ENCODE measurements at regions not wholly inside any gene's neighbourhood (a gene's known extent, or its start where the extent isn't known, plus 50 kb on each side); places are given as distances from the start of the nearest gene placed in this dataset.

DNA sequence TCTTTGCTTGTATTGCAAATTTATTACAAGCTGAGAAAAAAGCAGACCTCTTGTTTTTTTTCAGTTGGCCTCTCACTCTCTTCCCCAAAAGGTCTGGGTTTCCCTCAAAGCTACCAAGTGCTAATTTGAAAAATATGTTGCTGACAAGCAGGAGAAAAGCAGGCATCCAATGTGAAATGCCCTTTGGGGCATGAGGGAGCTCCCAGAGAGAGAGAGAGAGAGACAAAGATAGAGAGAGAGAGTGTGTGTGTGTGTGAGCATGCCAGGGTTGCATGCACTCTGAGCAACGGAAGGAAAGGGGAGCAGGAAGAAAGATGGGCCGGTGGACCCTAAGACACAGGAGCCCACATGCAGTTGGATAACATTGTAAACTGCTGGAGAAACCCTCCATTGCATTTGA is 358.4 kb downstream of the TMEM38B start:
- no peak for DNase-seq (ENCODE audit: low spot score)

DNA sequence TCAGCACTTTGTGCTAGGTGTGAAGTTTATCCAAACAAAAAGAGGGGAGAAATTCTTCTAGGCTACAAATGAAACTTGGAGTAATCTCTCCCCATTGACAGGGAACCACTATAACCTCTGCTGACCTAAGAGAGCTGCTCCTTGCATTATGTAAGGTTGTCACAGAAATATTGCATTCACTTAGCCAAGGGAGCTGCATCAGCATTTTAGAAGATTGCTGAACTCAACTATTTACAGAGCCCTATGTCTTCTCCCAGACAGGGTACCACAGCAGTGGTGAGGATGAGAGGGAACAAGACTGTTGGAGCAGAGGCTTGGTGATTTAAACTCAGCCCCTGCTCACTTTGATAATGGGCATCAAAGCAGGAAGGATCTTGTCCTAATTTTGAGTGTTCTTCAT is 362.0 kb downstream of the TMEM38B start:
- DNase-seq (ENCODE audit: low spot score), result no peak

DNA sequence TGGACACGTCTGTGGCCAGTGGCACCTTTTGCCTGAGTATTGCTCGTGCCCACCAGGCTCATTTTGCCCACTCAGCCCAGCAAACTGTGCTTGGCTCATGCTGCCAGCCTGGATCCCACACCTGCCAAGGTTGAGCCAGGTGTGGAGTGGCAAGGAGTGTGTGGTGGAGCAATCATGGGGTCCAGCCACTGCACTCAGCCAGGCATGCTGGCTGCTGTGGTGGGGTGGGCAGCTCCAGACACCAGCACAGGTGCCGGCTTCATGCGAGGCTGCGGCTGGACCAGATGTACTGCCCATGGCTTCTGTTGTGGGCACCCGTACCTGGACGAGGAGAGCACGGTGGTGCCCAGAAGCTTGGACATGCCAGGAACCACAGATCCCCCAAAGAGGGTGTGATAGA is 364.1 kb downstream of the TMEM38B start:
- no peak for DNase-seq (ENCODE audit: low spot score)

DNA sequence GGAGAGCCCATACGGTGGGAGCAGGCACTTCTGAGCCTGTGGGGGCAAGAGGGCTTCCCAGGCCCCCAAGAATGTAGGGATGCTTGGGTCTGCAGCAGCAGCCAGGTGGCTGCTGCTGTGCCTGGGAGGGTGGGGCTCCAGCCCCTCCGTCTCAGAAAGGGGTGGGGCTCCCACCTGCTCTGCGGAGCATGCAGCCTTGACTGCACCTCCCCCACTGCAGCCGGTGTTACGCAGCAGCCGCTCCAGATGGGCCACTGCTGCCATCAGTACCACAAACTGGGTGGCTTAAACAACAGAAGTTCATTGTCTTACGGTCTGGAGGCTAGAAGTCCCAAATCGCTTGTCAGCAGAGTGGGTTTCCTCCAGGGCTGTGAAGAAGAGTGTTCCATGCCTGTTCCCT is 365.5 kb downstream of the TMEM38B start:
- no peak for DNase-seq (ENCODE audit: low spot score)

DNA sequence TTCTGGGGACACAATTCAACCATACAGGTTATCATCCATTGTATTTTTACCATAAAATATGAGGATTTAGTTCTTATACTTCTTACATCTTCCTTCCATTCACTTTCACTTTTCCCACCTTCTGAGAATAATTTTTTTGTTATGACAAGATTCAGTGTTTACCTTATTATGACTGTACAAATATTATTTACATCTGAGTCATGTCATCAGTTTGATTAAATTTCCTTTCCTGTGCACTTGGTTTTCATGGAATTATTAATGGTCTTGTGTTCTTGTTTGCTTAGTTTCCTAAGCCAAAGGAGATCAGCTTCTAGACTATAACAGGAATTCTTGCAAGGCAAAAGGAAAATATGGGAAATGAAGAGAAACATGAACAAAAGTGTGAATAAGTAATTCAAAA is 366.5 kb downstream of the TMEM38B start:
- no peak for DNase-seq (ENCODE audit: low spot score)

DNA sequence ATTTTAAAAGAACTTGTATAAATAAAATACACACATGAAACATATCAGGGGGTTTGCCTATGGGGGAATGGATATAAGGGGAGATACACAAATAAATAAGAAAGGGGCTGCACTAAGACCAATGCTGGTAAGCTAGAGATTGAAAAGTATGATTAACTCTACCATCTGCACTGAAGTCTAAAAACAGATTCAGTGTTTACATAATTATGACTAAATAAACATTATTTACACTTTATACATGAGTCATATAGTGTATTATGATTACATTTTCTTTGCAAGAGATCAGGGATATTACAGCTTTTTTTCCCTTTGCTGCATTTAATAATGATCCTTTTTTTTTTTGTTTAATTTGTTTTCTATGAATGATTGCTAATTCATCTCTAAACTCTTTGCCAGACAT is 367.9 kb downstream of the TMEM38B start:
- no peak for DNase-seq (ENCODE audit: low spot score)

DNA sequence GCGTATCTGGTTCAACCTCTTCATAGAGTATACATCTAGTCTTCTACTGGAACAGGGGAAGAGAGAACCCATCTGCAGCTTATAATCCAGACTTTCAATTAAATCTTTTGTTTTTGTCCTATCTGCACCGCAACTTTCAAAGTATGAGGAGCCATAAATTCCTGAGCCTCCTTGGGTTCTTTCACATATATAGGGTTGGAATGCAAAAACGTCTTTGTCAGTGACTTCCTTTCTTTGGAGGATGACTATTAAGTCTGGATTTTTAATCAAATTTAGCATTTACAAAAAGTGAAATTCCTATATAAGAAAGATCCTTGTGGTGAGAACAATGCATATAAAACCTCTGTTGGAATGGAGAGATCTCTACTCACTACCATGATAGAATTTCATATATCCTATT is 370.8 kb downstream of the TMEM38B start:
- no peak for DNase-seq (ENCODE audit: low spot score)

DNA sequence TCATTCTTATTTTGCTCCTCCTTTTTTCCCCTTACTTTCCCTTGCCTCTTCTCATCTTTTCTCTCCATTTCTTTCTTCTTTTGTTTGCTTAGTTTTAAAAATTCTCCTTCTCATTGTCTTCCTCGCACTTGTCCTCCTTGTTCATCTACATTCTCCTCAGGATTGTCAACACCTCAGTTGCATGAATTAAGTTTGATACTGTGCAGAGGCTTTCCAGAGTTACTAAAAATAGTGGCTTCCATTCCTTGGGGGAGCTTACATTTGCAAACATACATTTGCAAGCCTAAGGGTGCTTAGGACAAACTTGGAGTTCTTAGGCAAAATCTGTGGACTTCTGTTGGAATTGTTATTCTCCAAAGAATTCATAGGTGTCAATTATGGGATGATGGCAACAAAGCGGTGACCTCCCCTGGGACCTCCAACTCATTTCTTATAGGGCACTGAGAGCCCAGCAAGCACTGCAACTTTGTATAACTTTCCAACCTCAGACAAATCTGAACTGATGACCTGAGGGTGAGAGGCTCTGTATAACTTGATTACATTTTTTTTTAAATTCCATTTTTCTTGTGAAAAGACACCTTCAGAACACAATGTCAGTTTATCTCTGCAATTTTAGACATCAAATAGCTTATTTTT is 371.4 kb downstream of the TMEM38B start:
- no peak for DNase-seq (ENCODE audit: low spot score)

DNA sequence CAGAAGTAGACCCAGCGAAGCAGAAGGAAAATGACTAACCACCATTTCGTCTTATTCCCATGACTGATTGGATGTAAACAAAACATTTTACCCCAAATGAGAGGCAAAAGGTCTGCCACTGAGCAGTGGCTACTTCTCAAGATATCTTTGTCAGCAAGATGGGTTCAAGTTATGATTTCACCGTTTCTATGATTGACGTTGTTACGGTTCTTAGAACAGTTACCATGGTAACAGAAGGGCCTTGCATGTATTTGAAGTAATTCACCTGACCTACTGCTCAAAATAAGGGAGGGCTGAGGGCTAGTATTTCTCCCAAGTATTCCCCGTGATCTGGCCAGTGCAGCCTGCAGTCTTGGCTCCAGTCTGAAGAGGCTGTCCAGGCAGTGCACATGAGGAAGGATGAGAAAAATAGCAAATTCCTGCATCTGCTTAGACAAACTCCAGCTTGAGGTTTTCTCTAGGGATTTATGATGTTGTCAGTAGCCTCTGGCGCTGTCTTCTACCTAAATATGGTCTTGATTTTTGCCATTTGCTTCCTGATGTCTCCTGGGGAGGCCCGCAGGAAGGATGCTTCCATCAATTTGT is 372.7 kb downstream of the TMEM38B start:
- no peak for DNase-seq (ENCODE audit: low spot score)

DNA sequence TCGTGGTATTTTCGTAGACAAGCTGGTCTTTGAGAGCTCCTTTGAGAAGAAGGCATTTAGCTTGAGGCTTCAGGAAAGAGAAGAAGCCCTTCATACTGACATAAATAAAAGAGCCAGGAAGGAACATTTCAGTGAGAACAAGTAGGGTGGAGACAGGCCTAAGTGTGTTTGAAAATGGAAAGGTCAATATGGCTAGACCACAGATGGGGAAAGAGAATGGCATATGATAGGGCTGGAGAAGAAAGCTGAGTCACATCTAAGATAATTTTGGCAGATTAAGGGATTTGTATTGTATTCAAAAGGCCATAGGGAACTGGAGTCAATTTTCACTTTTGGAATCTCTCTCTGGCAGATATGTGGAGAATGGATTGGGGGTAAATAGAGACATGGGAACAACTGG is 374.9 kb downstream of the TMEM38B start:
- DNase-seq (ENCODE audit: low spot score), result no peak

DNA sequence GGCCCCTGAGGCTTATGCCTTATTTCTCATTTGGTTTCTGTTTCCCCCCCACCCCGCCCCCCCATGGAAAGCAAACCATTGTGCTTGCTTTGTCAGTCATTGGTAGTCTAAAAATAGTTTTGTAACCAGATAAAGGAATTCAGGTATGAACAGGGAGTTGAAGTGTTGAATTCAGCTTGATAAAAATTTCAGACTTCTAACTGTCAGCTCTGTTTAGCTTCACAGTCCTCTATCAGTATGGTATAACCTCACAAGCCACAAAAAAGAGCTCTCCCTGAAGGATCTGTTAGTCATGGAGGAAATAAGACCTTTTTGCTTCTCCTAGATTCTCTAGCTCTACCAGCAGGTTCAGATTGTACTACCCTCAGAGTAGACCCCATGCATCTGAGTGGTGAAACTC is 378.1 kb downstream of the TMEM38B start:
- no peak for DNase-seq (ENCODE audit: low spot score)

DNA sequence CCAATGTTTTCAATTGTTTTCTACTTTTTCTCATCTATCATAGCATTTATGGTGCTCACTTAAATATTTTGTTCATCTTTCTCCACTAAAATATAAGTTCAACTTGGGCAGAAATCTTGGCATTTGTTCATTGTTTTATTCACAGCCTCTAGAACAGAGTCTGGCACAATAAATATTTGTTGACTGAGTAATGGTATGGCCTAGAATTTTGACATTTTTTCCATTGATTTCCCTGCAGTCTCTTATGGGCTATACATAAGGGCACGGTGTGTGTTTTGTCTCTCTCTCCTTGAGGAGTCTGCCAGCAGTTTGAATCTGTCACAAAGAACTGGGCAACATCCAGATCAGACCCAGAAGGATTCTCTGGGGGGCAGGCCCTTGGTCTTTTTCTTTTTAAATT is 379.7 kb downstream of the TMEM38B start:
- DNase-seq (ENCODE audit: low spot score), result no peak

DNA sequence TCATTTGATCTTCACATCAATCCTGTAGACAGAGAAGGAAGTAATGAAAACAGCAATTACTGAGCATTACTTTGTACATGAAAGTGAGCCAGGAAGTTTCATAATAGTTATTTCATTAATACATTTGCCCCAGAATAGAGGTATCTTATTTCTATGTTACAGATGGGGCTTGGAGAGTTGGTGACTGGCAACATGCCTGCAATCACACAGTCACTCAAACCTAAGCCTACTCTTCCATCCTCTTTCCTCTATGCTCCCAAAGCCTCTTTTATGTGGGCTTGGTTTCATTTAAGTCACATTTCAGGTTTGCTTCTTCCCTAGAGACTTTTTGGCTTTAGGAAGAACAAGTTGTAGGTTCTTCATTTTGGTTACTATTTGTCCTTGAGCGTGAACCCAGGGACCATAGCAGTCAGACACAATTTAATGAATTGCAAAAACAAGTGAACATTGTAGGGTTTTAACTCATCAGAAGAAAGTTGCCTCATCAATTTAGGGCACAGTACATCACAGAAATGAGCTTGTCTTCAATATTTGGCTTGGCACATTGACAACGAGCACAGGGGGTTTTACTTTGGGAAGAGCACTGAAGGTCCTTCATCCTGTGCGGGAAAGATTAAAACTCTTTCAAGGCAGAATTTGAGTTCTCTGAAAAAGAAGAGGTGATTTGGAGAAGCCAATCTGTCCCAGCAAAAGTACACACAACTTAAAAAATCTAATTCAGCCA is 381.1 kb downstream of the TMEM38B start:
- no peak for DNase-seq (ENCODE audit: low spot score)

DNA sequence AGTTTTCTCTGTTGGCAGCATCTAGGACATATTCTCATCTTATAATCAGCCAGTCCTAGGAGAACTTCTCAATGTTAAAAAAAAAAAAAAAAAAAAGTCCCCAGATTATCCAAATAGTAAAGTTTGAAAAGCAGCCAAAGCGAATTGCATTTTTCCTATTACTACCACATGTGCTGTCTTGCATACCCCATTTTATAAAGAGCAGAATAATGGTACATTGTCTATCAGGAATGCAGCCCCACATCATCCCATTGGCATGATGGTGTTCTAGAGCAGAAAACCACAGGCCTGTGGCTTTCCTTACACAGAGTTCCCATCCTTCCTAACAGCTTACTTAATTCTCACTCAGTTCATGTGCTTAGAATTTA is 381.6 kb downstream of the TMEM38B start:
- no peak for DNase-seq (ENCODE audit: low spot score)

DNA sequence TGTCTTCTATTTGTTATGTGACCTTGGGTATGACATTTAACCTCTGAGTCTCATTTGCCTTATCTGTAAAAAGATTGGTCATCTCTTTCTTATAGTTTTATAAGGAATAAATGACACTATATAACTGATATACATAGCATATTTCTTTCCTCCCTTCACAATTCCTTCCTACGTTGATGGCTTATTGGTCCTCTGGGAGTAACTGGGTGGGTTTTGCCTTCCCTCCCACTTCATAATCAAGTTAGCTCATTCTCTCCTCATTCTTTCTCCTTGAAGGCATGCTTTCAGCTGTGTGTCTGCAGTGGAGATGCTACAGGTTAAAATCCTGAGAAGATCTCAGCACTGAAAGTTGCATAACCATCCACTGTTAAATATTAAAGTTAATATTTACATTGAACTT is 382.4 kb downstream of the TMEM38B start:
- DNase-seq (ENCODE audit: low spot score), result no peak

DNA sequence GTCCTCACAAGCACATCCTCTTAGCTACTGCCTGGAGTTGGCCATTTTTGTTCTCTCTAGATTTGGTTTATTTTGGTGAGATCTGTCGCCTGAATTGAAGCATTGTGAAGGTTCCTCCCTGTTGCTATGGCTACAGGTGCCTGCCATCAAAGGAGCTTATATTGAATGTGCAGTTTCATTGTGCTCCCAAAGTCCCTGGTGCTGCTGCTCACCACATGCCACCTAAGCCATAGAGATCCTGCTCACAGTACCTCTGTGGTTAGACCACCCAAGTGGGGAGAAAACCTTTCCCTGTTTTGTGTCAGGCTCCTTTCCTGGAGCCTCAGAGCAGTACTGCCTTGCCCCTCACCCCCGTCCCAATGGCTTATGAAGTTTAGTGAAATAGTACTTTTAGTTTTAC is 383.4 kb downstream of the TMEM38B start:
- no peak for DNase-seq (ENCODE audit: low spot score)

DNA sequence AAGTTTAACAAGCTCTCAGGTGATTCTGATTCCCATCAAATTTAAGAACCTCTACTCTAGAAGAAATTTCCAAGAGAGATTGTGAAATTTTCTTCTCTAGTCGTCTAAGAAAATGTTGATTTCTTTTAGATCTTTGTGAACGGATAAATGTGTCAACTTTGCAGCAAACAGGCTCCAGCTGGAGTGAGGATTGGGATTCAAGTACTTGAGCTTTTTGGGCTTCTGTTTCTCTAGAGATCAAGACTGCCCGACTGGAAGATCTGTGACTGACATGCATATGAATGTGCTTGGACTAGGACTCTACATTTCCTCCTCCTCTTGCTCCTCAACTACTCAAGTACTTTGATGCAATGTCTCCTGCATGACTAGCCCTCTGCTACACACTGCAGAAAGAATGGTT is 388.3 kb downstream of the TMEM38B start:
- no peak for DNase-seq (ENCODE audit: low spot score)

DNA sequence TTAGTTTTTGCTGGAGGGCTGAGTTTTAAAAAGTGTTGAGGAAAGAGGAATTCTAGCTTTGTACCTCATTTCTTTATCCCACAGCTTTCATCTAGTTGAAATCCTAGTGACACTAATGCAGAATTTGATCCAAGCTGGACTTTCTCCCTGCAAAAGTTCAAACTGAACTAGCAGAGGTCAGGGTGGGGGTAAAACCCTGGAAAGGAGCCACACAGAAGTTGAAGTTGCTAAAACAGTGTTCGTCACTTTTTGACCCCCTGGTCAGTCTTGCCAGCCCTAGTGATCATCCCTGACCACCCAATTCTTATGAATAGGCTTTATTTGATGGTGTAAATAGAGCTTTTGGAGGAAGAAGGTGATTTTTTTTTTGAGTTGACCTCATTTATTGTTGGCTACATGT is 390.4 kb downstream of the TMEM38B start:
- no peak for DNase-seq (ENCODE audit: low spot score)

DNA sequence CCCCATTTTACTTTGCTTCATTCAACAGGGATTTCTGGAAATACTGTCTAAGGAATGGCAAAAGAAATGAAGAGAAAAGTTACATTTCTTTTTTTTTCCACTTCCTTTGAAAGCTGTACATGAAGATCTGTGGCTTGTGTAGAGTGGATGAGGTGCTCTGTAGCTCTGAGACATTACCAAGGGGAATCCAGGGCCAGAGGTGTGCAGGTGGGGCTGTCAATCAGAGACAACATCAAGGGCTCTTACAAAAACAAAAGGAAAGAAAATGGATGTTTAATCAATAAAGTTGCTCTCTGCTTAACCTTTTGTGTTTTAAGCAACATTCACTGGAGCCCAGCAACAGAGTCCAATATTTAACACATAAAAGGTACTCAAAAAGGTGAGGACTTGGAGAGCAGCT is 391.1 kb downstream of the TMEM38B start:
- DNase-seq (ENCODE audit: low spot score), result no peak

DNA sequence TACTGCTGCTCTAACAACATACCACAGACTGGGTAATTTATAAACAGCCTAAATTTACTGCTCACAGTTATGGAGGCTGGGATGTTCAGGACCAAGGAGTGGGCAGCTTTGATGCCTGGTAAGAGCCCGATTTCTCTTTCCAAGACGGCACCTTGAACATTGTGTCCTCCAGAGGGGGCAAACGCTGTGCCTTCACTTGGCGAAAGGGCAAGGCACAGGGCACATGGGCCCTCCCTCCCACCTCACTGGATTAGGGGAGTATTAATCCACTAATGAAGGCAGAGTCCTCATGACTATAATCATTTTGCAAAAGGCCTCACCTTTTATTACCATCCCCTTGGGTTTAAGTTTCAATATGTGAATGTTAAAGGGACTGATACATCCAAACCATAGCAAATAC is 397.7 kb downstream of the TMEM38B start:
- DNase-seq (ENCODE audit: low spot score), result no peak

DNA sequence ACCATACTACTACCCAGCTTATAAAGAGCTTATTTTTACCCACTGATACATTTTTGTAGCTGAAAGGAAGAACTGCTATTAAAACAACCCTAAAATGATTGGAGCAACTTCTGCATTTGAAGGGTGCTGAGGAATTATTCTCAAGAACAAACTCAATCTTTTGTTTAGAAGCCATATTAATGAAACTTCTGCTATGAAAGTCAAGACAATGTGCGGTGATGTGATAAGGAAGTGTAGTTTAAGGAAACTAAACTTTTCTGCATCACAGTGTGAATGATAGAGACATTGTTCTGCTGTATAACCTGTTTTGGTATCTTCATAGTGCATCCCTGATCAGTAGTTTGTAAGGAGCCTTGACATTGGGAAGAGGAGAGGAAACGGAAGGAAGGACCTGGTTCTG is 408.5 kb downstream of the TMEM38B start:
- no peak for DNase-seq (ENCODE audit: low spot score)

DNA sequence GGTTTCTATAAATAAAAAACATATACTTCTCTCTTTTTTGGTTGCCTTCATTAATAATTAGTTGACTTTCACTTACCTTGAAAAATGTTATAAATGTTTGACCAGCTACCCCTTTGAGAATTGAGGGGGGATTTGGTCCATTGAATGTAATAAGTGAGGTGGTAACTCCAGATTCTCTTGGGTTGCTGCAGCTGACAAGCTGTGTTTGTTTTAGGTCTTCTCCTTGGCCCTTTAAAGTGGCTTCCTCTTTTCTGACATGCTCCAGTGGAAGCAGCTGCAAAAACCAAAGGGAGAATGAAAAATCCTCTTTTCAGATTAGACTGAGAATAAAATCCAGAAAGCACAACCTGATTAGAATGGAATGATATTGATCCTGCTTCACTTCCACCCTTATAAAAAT is 410.5 kb downstream of the TMEM38B start:
- no peak for DNase-seq (ENCODE audit: low spot score)

DNA sequence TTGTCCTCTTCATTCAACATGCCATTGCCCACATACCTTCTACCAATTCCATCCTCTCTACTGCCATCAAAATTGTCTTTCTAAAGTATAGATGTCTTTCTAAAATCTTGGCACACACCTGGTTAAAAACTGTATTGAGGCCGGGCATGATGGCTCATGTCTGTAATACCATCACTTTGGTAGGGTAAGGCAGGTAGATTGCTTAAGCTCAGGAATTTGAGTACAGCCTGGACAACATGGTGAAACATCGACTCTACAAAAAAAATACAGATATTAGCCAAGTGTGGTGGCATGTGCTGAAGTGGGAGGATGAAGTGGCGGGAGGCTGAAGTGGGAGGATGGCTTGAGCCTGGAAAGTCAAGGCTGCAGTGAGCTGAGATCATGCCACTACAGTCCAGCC is 412.1 kb downstream of the TMEM38B start:
- no peak for DNase-seq (ENCODE audit: low spot score)

DNA sequence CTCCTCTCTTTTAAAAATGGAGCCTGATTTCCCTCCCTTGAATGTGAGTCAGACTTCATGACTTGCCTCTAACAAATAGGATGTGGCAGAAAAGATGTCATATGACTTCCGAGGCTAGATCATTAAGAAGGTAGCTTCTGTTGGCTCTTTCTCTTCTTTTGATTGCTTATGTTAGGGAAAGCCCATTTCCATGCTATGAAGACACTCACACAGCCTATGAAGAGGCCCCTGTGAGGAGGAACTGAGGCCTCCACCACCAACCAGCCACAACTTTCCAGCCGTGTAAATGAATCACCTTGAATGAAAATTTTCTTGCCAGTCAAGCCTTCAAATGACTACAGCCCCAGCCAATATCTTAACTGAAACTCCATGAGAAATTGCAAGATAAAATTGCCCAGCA is 413.4 kb downstream of the TMEM38B start:
- no peak for DNase-seq (ENCODE audit: low spot score)

Measured in CD4-positive, alpha-beta T cell treated with Interleukin-15 for 4 hours (primary cell).